HL-60 (cell line): ENCODE measurements at regions not wholly inside any gene's neighbourhood (a gene's known extent, or its start where the extent isn't known, plus 50 kb on each side); places are given as distances from the start of the nearest gene placed in this dataset.
"Not testable (repeated sequence)": the region's sequence is repeated elsewhere in the genome, so short reads cannot be mapped to it uniquely, and the experiment has no call there.

Source experiments
- DNase-seq, 2 experiments: peaks; one replicate each; pipeline ENCODE4 v3.0.0-alpha.2; 2010 to 2020; ENCODE audit warnings: low read depth in 1 of 2, low spot score in 1 of 2
- H3K27ac ChIP-seq: fragments of 250-450 bp; sonication (Bioruptor Pico); replicated peaks from 2 replicates; pipeline ENCODE4 v1.5.1; 2020; ENCODE audit warnings: mild to moderate bottlenecking, moderate library complexity
- H3K27me3 ChIP-seq: fragments of 250-450 bp; sonication (Bioruptor Pico); 2 replicates; pipeline ENCODE4 v1.5.1; 2021; ENCODE audit warnings: mild to moderate bottlenecking, moderate library complexity; ENCODE audit not compliant: insufficient read depth, poor library complexity, severe bottlenecking
- H3K4me3 ChIP-seq: replicated peaks from 2 replicates; pipeline ENCODE4 v1.5.1; 2011; ENCODE audit warnings: mild to moderate bottlenecking, control low read depth, low read length; ENCODE audit not compliant: insufficient read depth
- GABPA ChIP-seq: IDR thresholded peaks from 2 replicates; pipeline ENCODE4 v1.6.1; 2012; ENCODE audit warnings: low read depth
- POLR2AphosphoS5 ChIP-seq: IDR thresholded peaks from 2 replicates; pipeline ENCODE4 v1.6.1; 2012; ENCODE audit warnings: low read depth
- SPI1 ChIP-seq: IDR thresholded peaks from 2 replicates; pipeline ENCODE4 v1.6.1; 2012; ENCODE audit warnings: low read depth, mild to moderate bottlenecking, borderline replicate concordance
- TF ChIP-seq, protein P1 (sequence below): IDR thresholded peaks from 2 replicates; pipeline ENCODE4 v1.6.1; 2012; ENCODE audit warnings: low read depth; ENCODE audit not compliant: insufficient replicate concordance
- TF ChIP-seq, protein P2 (sequence below): IDR thresholded peaks from one replicate; pipeline ENCODE4 v1.5.1; 2011; ENCODE audit warnings: low read length, control low read depth, inconsistent platforms; ENCODE audit not compliant: insufficient read depth

DNA sequence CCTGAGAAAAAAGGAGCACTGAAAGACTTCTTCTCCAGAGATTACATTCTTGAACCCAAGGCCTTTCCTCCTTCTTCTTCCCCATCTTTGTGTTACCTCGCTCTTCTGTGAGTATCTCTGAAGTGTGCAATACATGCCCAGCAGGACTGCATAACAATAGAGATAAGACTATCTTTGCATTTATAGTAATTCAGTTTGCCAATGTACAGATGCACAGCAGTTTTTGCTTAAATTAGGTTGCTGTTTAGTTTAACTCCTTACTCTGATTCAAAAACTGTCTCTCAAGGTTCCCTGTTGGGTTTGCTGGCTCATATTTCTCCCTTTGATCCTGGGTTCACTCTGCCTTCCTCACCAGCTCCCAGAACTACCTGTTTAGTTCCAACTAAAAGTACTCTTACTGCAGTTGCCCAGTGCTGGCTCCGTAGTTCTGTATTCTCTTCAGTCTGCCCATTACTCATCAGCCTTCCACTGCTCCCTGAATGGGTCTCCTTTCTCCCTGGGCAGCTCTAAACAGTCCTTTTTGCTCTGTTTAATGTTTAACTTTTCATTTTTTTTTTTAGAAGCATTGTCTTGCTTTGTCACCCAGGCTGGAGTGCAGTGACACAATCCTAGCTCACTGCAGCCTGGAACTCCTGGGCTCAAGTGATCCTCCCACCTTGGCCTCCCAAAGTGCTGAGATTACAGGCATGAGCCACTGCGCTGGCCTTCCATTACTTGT is 180.6 kb upstream of the CAND1 start:
- peaks cover 2% of the 10 kb centered on the region for H3K27me3 ChIP-seq

DNA sequence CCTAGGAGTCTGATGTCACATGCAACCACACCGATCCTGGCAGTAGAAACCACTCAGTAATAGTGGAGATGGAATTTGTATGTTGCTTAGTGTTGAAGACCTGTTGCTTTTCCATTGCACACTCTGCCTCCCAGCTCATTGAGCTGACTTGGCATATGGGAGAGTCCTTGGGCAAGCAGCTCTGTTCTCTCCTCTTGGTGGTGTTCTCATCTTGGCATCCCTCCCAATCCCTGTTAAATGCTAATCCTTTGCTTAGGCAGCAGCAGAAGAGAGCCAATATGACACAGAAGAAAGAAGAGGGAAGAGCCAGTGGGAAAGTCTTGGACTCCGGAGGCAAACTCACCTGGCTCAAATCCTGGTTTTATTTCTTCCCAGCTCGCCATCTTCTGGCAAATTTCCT is 178.0 kb upstream of the CAND1 start:
- peaks cover under 1% of the 10 kb centered on the region for H3K27me3 ChIP-seq
- H3K4me3 ChIP-seq: no peak overlapping the region
- TF ChIP-seq, protein P1, sequence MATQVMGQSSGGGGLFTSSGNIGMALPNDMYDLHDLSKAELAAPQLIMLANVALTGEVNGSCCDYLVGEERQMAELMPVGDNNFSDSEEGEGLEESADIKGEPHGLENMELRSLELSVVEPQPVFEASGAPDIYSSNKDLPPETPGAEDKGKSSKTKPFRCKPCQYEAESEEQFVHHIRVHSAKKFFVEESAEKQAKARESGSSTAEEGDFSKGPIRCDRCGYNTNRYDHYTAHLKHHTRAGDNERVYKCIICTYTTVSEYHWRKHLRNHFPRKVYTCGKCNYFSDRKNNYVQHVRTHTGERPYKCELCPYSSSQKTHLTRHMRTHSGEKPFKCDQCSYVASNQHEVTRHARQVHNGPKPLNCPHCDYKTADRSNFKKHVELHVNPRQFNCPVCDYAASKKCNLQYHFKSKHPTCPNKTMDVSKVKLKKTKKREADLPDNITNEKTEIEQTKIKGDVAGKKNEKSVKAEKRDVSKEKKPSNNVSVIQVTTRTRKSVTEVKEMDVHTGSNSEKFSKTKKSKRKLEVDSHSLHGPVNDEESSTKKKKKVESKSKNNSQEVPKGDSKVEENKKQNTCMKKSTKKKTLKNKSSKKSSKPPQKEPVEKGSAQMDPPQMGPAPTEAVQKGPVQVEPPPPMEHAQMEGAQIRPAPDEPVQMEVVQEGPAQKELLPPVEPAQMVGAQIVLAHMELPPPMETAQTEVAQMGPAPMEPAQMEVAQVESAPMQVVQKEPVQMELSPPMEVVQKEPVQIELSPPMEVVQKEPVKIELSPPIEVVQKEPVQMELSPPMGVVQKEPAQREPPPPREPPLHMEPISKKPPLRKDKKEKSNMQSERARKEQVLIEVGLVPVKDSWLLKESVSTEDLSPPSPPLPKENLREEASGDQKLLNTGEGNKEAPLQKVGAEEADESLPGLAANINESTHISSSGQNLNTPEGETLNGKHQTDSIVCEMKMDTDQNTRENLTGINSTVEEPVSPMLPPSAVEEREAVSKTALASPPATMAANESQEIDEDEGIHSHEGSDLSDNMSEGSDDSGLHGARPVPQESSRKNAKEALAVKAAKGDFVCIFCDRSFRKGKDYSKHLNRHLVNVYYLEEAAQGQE: no peak
- TF ChIP-seq, protein P2, sequence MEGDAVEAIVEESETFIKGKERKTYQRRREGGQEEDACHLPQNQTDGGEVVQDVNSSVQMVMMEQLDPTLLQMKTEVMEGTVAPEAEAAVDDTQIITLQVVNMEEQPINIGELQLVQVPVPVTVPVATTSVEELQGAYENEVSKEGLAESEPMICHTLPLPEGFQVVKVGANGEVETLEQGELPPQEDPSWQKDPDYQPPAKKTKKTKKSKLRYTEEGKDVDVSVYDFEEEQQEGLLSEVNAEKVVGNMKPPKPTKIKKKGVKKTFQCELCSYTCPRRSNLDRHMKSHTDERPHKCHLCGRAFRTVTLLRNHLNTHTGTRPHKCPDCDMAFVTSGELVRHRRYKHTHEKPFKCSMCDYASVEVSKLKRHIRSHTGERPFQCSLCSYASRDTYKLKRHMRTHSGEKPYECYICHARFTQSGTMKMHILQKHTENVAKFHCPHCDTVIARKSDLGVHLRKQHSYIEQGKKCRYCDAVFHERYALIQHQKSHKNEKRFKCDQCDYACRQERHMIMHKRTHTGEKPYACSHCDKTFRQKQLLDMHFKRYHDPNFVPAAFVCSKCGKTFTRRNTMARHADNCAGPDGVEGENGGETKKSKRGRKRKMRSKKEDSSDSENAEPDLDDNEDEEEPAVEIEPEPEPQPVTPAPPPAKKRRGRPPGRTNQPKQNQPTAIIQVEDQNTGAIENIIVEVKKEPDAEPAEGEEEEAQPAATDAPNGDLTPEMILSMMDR: no peak
- TF ChIP-seq POLR2AphosphoS5 (no peak), SPI1 (no peak), GABPA (no peak)
- no peak overlapping the region for H3K27ac ChIP-seq
- no peak for DNase-seq

More for the DNA sequence above, 180.6 kb upstream of the CAND1 start:
- no peak for DNase-seq
- TF ChIP-seq GABPA (no peak), SPI1 (no peak), POLR2AphosphoS5 (no peak)
- TF ChIP-seq, protein P2: no peak
- TF ChIP-seq, protein P1: no peak
- Histone ChIP-seq H3K27ac (no peak overlapping the region), H3K4me3 (no peak overlapping the region)

DNA sequence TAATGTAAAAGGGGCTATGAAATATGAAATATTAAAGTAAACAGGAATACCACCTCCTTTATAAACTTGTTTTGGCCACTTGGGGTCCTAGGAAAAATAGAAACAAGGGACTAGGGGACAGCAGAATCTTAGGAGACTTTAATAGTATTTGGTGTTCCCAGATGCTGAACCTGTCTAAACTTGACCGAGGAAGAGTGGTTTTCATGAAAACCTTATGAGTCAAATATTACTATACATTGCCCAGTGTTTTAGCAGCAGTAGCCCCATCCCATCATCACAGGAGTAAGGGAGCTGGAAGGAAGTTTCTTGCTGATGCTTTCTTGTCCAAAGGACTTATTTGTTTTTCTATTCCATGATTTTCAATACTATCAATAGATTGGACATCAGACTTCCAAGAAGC is 177.5 kb upstream of the CAND1 start:
- no peak overlapping the region for H3K4me3 ChIP-seq

DNA sequence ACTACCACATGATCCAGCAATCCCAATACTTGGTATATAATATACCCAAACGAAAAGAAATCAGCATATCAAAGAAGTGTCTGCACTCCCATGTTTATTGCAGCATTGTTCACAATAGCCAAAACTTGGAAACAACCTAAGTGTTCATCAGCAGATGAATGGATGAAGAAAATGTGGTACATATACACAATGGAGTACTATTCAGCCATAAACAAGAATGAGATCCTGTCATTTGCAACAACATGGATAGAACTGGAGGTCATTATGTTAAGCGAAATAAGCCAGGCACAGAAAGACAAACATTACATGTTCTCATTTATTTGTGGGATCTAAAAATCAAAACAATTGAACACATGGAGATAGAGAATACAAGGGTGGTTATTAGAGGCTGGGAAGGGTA is 176.2 kb upstream of the CAND1 start:
- H3K27ac ChIP-seq, H3K27me3 ChIP-seq, DNase-seq, H3K4me3 ChIP-seq: not testable (repeated sequence)

More for the DNA sequence above, 177.5 kb upstream of the CAND1 start:
- Histone ChIP-seq H3K27ac (no peak overlapping the region), H3K27me3 (no peaks in the 10 kb centered on the region)
- DNase-seq: no peak
- TF ChIP-seq POLR2AphosphoS5 (no peak), GABPA (no peak), SPI1 (no peak)
- TF ChIP-seq, protein P1: no peak
- TF ChIP-seq, protein P2: no peak
